Adrenal gland (tissue), 5 donors: ENCODE measurements at regions not wholly inside any gene's neighbourhood (a gene's known extent, or its start where the extent isn't known, plus 50 kb on each side); places are given as distances from the start of the nearest gene placed in this dataset.

Experiments
- CTCF ChIP-seq, 6 experiments: fragments of 450-650 bp in 4 of 6; fragments of 200-600 bp in 2 of 6; sonication (generic) in 1 of 6; IDR thresholded peaks; 1 replicate in 5 of 6; 2 replicates in 1 of 6; pipeline versions ENCODE4 v1.5.1 to v1.8.0; 2016 to 2021; ENCODE audit warnings: antibody characterized with exemption in 6 of 6, mild to moderate bottlenecking in 2 of 6, moderate library complexity in 1 of 6
- POLR2A ChIP-seq, 2 donors: fragments of 450-650 bp; IDR thresholded peaks; one replicate each; pipeline ENCODE4 v1.6.1; 2017; ENCODE audit warnings: antibody characterized with exemption in 2 of 2, mild to moderate bottlenecking in 2 of 2, moderate library complexity in 1 of 2
- donor health status: DM: no; HTN: no; CAD: no.

- TF ChIP-seq POLR2A (IDR thresholded peaks at IDR 0.05): no peak
- TF ChIP-seq CTCF (IDR thresholded peaks at IDR 0.05): no peak
These were observed 197.6 kb upstream of the MEF2C start for GRCh38 chr5:89080467-89081116.
